GM18951 (cell line): ENCODE measurements at regions not wholly inside any gene's neighbourhood (a gene's known extent, or its start where the extent isn't known, plus 50 kb on each side); places are given as distances from the start of the nearest gene placed in this dataset.
"Not testable (repeated sequence)": the region's sequence is repeated elsewhere in the genome, so short reads cannot be mapped to it uniquely, and the experiment has no call there.

Experiments used
- POLR2A ChIP-seq: IDR thresholded peaks from 4 replicates; pipeline ENCODE4 v1.6.1; 2011; ENCODE audit warnings: mild to moderate bottlenecking; ENCODE audit not compliant: insufficient read length, insufficient read depth; ENCODE audit errors: extremely low read depth
- in situ Hi-C: fragments of 300-500 bp; cut with MboI; formaldehyde crosslinking; loops from one replicate; pipeline ENCODE4 v1.12.0; 2022; ENCODE audit warnings: low sequenced_read_pairs, mixed read lengths, inconsistent platforms; ENCODE audit not compliant: unreplicated experiment

DNA sequence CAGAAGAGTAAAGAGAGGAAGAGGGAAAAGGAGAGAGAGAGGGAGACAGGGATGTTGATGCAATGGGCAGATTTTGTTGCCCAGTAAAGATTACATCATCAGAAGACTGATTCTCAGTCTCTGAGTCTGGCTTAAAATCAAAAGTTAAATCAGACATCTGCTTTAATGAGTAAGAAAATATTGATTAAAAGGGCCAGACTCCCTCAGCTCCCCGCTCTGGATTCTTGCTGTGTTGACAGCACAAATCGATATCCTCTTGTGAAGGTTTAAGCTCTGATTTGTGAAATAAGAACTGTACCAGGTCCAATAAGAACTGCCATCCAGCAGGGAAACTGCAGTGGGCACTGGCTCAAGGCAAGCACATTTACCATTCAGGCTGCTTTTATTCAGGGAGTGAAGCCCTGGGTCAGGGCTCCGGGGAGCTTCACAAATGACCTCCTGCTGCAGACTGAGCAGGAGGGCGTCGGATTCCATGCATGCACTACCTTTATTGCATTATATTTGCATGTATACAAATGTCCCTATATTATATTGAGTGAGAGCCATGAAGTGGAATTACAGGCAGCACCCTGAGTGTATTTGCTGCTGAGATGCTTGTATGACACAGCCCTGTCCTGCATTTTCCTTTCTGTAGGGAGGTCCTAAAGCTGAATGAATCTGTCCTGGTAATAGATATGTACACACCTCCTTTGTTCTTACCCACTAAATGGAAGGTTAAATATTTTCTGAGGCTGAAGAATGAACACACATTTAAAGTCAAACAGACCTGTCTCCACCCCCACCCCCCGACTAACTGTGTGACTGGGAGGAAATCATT, 401.5 kb downstream of the REEP3 start:
- TF ChIP-seq POLR2A, result no peak
- in situ Hi-C loops, result no loop called here

DNA sequence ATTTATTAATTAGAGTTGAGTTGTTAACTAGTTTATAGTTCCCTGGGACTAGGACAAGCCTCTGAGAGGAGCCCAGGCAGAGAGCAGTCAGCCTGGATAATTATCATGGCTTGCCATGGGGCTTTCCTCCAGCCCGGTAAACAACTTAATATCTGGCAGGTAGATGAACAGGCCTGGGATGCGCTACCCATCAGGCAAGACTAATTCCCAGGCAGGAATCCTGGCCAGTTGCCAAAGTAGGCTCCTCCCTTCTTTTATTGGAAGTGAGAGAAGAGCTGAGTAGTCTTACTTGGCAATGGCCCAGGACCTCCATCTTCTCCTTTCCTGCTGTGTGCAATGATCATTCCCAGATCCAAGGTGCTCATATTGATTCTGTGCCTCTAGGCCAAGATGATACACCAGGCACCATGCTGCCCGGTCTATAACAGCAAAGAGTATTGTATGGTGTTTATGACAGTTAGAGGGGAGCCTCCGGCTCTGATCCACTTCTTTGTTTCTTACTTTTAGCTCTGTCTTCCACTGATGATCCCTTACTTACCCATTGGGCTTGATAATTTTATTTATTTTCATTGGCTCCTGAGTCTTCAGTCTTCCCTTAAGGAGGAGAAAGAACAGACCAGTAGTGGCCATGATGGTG, 408.7 kb downstream of the REEP3 start:
- in situ Hi-C loops, result no loop called here
- TF ChIP-seq POLR2A, result no peak

DNA sequence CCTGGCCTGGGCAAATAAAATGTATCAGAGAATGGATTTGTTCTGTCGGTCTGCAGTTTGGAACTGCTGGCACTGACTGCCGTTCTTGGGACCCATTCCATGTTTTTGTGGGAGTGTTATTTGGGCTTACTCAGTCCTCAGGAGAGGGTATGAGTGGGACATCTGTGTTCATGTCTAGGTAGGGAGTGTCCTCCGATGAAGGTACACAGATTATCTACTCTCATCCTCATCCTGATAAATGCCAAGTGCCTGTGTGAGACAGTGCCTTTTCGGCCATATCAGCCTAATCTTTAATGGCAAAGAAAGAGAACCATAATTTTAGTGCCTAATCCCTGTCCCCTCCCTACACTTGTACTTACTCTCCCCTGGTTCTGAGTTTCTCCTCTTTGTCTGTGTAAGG, 409.4 kb downstream of the REEP3 start:
- no peak for TF ChIP-seq POLR2A
- in situ Hi-C loops, result no loop called here

DNA sequence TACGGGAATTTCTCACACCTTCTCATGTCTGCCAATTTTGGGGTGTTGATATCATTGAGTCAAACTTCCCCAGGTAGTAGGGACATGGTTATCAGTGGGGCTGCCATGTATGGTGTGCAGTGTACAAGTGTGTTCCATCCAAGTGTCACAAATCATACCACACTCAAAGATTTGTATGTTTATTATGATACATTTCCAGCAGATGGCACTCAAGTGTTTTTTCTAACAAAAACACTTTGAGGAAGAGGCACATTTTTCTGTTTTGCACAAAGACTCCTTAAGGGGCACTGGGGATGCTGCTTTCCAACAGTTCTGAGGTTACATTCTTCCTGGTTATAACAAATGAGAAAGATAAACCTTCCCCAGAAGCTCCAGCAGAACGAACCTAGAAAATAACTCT, 414.5 kb downstream of the REEP3 start:
- in situ Hi-C loops, result no loop called here
- no peak for TF ChIP-seq POLR2A

DNA sequence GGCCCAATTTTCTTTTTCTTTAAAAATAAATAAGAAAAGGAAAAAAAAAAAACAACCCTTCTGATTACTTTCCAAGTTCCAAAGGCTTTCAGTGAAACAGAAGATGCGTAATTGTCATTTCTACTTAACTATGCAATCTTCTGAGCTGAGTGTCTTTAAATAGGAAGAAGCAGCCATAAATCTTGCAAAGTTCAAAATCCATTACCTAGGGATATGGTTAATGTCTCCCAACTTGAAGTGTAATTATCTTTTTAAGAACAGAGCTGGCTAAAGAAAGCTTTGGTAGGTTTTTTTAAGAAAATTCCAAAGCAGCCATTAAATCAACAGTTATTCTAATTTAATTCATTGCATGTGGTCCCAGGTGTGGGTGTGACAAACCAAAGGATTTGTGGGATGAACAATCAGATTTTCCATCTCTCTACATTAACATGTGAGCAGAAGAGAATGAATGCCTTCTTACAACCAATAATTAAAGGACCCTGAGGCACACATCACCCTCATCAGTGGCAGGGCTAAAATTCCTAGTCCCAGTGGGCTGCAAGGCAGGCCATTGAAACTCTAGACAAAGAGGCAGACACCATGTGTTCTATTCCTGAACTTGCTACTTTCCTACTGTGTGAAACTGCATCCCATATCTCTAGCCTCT, 419.2 kb downstream of the REEP3 start:
- TF ChIP-seq POLR2A, result no peak
- in situ Hi-C loops, result no loop called here

DNA sequence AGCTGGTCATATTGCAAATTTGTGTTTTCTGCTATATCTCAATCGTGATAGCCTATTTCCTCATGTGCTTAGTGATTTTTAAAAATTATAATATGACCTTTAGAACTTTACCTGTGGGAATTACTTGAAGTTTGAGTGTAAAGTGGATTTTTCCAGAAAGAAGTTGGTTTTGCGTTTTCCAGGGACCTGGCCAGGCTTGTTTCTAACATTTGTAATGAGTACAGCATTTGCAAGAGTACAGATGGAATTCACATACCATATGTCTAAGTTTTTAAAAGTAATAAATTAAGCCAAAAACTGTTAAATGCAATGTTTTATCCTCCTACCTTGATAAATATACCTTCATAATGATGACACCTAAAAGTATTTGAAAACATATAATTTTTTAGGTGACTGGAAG, 443.2 kb downstream of the REEP3 start:
- no peak for TF ChIP-seq POLR2A
- in situ Hi-C loops, result no loop called here

DNA sequence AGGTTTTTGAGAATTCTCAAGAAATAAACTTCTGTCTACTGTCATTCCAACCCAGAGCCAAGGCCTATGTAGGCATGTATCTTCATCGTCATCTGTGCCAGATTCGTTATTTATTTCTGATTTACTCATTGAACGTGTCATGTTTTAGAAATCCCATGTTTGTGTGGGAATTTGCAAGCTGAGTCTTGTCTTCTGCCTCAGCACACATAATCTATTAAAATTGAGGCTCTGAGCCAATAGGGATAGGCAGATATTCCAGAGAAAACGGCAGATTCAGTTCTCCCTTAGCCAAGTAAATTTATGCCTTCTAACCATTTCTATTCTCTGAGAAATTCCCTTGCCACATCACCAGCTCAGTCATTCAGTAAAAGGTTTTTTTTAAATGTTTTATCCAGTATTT, 444.6 kb downstream of the REEP3 start:
- in situ Hi-C loops, result no loop called here
- TF ChIP-seq POLR2A, result no peak

DNA sequence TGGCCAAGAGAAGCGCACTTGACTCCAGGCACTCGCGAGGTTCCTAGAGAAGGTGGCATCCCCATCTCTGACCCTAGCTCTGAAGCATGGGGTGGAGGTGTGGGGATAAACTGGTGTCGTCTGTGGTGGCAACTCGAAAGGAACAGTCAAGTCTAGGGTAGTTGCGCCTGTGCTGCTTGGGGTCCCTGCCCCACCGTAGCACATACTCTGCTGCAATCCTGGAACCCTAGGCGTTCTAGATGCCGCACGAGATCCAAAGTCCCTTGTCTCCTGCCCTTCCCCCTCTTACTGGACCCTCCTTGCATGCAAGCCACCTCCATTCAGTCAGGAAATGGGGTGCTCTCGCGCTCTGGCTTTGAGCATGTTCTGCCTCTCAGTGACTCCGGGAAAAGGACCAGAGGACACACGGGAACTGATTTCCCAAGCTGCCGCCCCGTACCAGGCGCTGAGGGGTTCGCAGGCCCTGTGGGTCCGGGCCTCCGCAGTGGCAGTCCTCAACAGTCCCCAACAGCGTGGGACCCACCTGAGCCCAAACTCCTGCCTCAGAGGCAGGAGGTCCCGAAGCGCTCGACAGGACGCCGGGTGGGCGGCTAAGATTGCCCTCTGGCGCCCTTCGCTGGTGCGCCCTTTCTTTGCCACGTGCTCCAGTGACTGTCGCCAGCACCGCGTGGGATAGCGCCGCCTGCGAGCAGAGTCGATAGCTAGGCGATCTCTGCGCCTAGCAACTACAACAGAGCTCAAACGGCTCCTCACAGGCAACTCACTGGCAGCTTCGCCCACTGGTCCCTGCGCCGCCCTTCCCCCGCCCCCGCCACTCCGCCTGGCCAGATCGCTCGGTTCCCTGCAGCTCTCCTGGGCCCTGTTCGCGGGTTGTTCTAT, 452.0 kb downstream of the REEP3 start:
- in situ Hi-C loops, result no loop called here
- TF ChIP-seq POLR2A, result no peak

DNA sequence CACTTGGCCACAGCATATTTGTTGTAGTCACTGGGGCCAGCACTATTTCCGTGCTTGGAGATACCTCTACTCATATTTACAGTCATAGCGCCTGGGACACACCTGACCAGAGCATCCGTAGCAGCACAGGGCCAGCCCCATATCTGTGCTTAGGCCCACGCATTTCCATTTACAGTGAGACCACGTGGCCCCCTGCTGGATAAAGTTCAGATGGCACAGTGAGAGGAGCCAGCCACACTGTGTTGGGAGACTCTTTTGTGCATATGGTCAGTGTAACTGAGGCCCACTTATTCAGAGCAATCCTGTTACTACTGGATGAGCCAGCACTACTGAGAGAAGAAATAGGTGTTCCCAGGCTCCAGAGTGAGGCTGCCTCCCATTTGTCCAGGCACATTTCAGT, 455.3 kb downstream of the REEP3 start:
- in situ Hi-C loops, result no loop called here

DNA sequence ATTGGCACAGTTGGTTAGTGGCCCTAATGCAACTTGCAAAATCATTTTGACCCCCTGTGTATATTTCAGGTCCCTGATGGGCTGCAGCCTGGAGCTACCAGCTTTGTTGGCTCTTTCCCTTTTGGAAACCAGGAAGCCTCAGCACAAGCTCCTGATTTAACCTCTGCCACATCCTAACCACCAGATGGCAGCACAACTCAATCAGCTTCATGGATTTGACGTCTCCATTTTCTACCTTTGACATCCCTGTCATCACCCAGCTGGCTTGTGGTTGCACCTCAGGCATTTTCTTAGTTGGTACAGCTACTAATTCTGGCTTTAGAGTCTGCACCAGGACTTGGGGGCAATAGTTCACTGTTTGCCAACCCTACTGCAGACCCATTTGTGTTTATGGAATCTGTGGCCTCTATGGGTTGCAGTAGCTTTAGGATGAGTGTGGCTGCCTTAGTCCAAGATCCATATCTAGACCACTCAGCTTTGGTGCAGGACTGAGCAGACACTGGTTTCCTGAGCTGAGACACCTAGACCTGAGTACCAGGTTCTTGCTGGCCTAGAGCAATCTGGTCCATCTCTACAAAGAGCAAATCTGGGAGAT, 456.2 kb downstream of the REEP3 start:
- TF ChIP-seq POLR2A, result no peak
- in situ Hi-C loops, result no loop called here

More for the DNA sequence above, 455.3 kb downstream of the REEP3 start:
- TF ChIP-seq POLR2A, result no peak

DNA sequence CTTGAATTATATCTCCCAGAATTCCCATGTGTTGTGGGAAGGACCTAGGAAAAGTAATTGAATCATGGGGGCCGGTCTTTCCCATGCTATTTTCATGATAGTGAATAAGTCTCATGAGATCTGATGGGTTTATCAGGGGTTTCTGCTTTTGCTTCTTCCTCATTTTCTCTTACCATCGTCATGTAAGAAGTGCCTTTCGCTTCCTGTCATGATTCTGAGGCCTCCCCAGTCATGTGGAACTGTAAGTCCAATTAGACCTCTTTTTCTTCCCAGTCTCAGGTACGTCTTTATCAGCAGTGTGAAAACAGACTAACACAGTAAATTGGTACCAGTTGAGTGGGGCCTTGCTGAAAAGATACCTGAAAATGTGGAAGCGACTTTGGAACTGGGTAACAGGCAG, 459.7 kb downstream of the REEP3 start:
- in situ Hi-C loops, result not testable (repeated sequence)

DNA sequence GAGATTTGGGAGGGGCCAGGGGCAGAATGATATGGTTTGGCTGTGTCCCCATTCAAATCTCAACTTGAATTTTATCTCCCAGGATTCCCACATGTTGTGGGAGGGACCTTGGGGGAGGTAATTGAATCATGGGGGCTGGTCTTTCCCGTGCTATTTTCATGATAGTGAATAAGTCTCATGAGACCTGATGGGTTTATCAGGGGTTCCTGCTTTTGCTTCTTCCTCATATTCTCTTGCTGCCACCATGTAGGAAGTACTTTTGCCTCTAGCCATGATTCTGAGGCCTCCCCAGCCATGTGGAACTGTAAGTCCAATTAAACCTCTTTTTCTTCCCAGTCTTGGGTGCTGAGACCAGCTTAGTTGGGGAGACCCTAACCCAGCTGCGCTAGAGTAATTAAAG, 462.9 kb downstream of the REEP3 start:
- in situ Hi-C loops, result not testable (repeated sequence)

DNA sequence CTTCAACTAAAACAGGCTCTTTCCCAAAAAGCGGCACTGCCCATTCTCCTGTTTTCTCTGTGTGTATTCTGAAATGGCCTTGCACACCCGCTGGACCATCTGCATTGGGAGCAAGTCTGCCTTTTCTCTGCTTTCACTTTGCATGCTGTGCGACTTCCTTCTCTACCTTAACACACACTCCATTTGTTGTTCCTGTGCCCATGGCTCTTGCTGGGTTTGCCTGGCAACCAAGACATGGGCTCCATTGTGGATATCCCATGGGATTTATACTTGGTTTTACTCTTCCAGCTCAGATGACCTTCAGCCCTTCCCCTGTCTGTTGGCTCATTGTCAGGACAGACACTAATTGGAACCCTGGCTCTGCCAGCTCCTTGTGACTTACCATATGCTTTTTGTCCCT, 465.3 kb downstream of the REEP3 start:
- no peak for TF ChIP-seq POLR2A
- in situ Hi-C loops, result no loop called here
